Endothelial cell of umbilical vein (primary cell): ENCODE measurements at regions not wholly inside any gene's neighbourhood (a gene's known extent, or its start where the extent isn't known, plus 50 kb on each side); places are given as distances from the start of the nearest gene placed in this dataset.

Experiments used
- BruUV-seq: library from RNA; stranded (reverse); fragments of 400-500 nt; replicated peaks from 2 replicates; lab custom pipeline; 2021; lab: Mats Ljungman, UMichigan
- CTCF ChIA-PET: fragments of 300-600, 350-600 bp; sonication (Branson Sonifier 250); formaldehyde crosslinking; loops from one replicate; lab custom pipeline; 2021; ENCODE audit warnings: antibody characterized with exemption, inconsistent platforms; lab: Charles Lee
- POLR2A ChIA-PET: fragments of 300-600, 350-600 bp; sonication (Branson Sonifier 250); formaldehyde crosslinking; loops from one replicate; lab custom pipeline; 2021; ENCODE audit warnings: antibody characterized with exemption, inconsistent platforms; lab: Charles Lee
- DNase-seq: peaks from one replicate; pipeline ENCODE4 v3.0.0-alpha.2; 2011; ENCODE audit warnings: low read depth, low spot score
- FAIRE-seq: peaks from 2 replicates; lab custom pipeline; 2011; peaks lifted over from hg19 to GRCh38; lab: Jason Lieb, UNC
- H2AFZ ChIP-seq: 2 replicates; pipeline ENCODE4 v1.6.0; 2012; ENCODE audit warnings: low read depth, low read length, control low read depth, inconsistent platforms
- H3K27ac ChIP-seq: 2 replicates; pipeline ENCODE4 v1.5.1; 2011; ENCODE audit warnings: low read depth, mild to moderate bottlenecking, control low read depth, low read length, moderate library complexity; ENCODE audit not compliant: insufficient read depth
- H3K27me3 ChIP-seq, 2 experiments: 2 replicates each; pipeline versions ENCODE4 v1.6.0 to v1.6.1; 2011; ENCODE audit warnings: low read length in 2 of 2, mixed read lengths in 1 of 2; ENCODE audit not compliant: control insufficient read depth in 2 of 2, insufficient read depth in 2 of 2
- H3K36me3 ChIP-seq, 2 experiments: 2 replicates in 1 of 2; 3 replicates in 1 of 2; pipeline ENCODE4 v1.5.1; 2011; ENCODE audit warnings: low read length in 2 of 2, mild to moderate bottlenecking in 1 of 2, moderate library complexity in 1 of 2; ENCODE audit not compliant: control insufficient read depth in 2 of 2, insufficient read depth in 2 of 2; ENCODE audit errors: extremely low read depth in 1 of 2
- H3K4me1 ChIP-seq: 3 replicates; pipeline ENCODE4 v1.5.1; 2011; ENCODE audit warnings: mild to moderate bottlenecking, low read length; ENCODE audit not compliant: control insufficient read depth, insufficient read depth; ENCODE audit errors: extremely low read depth
- H3K4me2 ChIP-seq: 2 replicates; pipeline ENCODE4 v1.6.1; 2011; ENCODE audit warnings: low read length, control low read depth, mixed read lengths; ENCODE audit not compliant: insufficient read depth
- H3K4me3 ChIP-seq, 3 experiments: fragments of 200-600 bp in 1 of 3; sonication (generic), shearing (Covaris generic) in 1 of 3; replicated peaks in 1 of 3; 2 replicates each; pipeline ENCODE4 v1.5.1; 2011 to 2016; ENCODE audit warnings: control low read depth in 3 of 3, low read length in 3 of 3, mild to moderate bottlenecking in 2 of 3, inconsistent platforms in 1 of 3, low read depth in 1 of 3, moderate library complexity in 1 of 3; ENCODE audit not compliant: insufficient read depth in 1 of 3
- H3K79me2 ChIP-seq: 2 replicates; pipeline ENCODE4 v1.6.0; 2012; ENCODE audit warnings: low read length, inconsistent platforms; ENCODE audit not compliant: control insufficient read depth, insufficient read depth
- H3K9ac ChIP-seq: replicated peaks from 2 replicates; pipeline ENCODE3; 2011; ENCODE audit warnings: low read length, control low read depth; ENCODE audit not compliant: insufficient read depth; ENCODE audit errors: extremely low read depth
- H3K9me1 ChIP-seq: replicated peaks from 3 replicates; pipeline ENCODE4 v1.6.0; 2011; ENCODE audit warnings: mild to moderate bottlenecking, low read length; ENCODE audit not compliant: control insufficient read depth, insufficient read depth; ENCODE audit errors: extremely low read depth
- H3K9me3 ChIP-seq: replicated peaks from 2 replicates; pipeline ENCODE4 v1.5.1; 2012; ENCODE audit warnings: low read length, inconsistent platforms; ENCODE audit not compliant: control insufficient read depth, insufficient read depth
- H4K20me1 ChIP-seq: replicated peaks from 2 replicates; pipeline ENCODE3; 2011; ENCODE audit warnings: mild to moderate bottlenecking, low read length; ENCODE audit not compliant: control insufficient read depth, insufficient read depth; ENCODE audit errors: extremely low read depth
- EZH2 ChIP-seq: IDR thresholded peaks from 2 replicates; pipeline ENCODE4 v1.6.1; 2012; ENCODE audit warnings: borderline replicate concordance, low read depth, mild to moderate bottlenecking, moderate library complexity, low read length, inconsistent platforms; ENCODE audit not compliant: severe bottlenecking
- FOS ChIP-seq: IDR thresholded peaks from 2 replicates; pipeline ENCODE4 v1.6.1; 2011; ENCODE audit warnings: mild to moderate bottlenecking, low read length, moderate library complexity, borderline replicate concordance; ENCODE audit not compliant: insufficient read depth
- GATA2 ChIP-seq: IDR thresholded peaks from 2 replicates; pipeline ENCODE4 v1.7.0; 2011; ENCODE audit warnings: low read depth, mild to moderate bottlenecking, moderate library complexity, mixed read lengths, low read length; ENCODE audit not compliant: insufficient read length, insufficient read depth
- JUN ChIP-seq: IDR thresholded peaks from 2 replicates; pipeline ENCODE4 v1.6.1; 2011; ENCODE audit warnings: borderline replicate concordance, low read depth; ENCODE audit not compliant: insufficient read length, insufficient read depth
- MYC ChIP-seq: IDR thresholded peaks from one replicate; pipeline ENCODE4 v1.6.1; 2011; ENCODE audit warnings: mild to moderate bottlenecking, low read depth, low read length
- POLR2A ChIP-seq: IDR thresholded peaks from 2 replicates; pipeline ENCODE4 v1.6.1; 2012; ENCODE audit warnings: low read depth, mild to moderate bottlenecking, control low read depth, low read length
- POLR2AphosphoS5 ChIP-seq: IDR thresholded peaks from 2 replicates; pipeline ENCODE4 v1.6.1; 2012; ENCODE audit warnings: low read depth, mild to moderate bottlenecking, control low read depth, low read length, moderate library complexity; ENCODE audit not compliant: insufficient read depth
- dilution Hi-C: fragments of 300-500 bp; cut with MboI; formaldehyde crosslinking; loops from one replicate; pipeline ENCODE4 v1.15.0; 2019; ENCODE audit warnings: low sequenced_read_pairs; ENCODE audit not compliant: extremely low pct_ligation_motif_present
- intact Hi-C: fragments of 100-400 bp; cut with micrococcal nuclease; formaldehyde crosslinking; loops from one replicate; pipeline ENCODE4 v1.10.0; 2022
- TF ChIP-seq, protein P1 (sequence below), 2 donors: IDR thresholded peaks; 1 replicate in 1 of 2; 2 replicates in 1 of 2; pipeline ENCODE4 v1.5.1; 2011; ENCODE audit warnings: low read length in 2 of 2, mild to moderate bottlenecking in 2 of 2, moderate library complexity in 2 of 2, control low read depth in 1 of 2, inconsistent platforms in 1 of 2, low read depth in 1 of 2; ENCODE audit not compliant: insufficient read depth in 1 of 2; ENCODE audit errors: extremely low read depth in 1 of 2
- TF ChIP-seq, protein P2 (sequence below): IDR thresholded peaks from 2 replicates; pipeline ENCODE4 v1.6.1; 2011; ENCODE audit not compliant: insufficient read depth, insufficient read length

DNA sequence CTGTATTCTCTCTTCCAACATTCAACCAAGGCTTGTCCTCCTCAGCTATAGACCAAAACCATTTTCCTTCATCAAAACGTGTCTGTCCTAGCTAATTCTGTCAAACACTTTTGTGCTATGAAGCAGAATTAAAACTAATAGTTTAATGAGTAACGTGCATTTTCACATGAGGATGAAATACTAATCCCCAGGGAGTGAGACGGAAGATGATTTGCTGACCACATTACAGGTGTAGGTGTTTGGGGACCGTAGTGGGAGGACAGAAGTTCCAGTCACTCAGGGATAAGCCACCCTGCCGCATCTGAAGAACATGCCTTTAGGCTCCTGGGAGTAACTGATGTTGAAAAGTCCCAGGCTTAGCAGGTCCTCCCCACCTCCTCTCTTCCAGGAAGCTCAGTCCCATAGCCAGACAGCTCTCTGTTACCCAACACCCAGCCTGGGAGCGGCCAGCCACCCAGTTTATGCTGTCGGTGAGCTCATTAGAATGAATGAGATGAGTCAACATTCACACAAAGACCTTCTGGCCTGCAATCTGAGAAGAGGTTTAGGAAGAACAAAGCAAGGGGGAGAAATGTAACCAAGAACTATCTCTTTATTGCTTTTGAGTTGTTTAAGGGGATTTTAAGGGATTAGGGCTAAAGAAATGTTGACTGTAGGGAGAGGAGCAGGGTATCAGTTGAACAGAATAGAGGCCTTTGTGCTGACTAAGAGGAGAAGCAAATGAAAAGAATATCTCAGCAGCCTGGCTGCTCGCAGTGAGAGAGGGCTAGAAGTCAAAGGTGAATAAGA lies 122.5 kb downstream of the FOXI3 start:
- FAIRE-seq, result no peak

More for the DNA sequence above, 122.5 kb downstream of the FOXI3 start:
- Histone ChIP-seq H3K4me1 (no peaks in the 10 kb centered on the region), H3K9me1 (no peaks in the 10 kb centered on the region), H3K27me3 (no peaks in the 10 kb centered on the region), H4K20me1 (no peaks in the 10 kb centered on the region), H3K9me3 (no peaks in the 10 kb centered on the region), H3K36me3 (no peaks in the 10 kb centered on the region), H3K4me2 (no peak overlapping the region), H3K4me3 (no peak overlapping the region), H3K9ac (no peak overlapping the region), H3K79me2 (no peaks in the 10 kb centered on the region), H3K27ac (no peak overlapping the region), H2AFZ (no peak overlapping the region)
- intact Hi-C loops (no loop called here), dilution Hi-C loops (no loop called here)
- TF ChIP-seq EZH2, result no peak
- TF ChIP-seq GATA2, result no peak
- no peak for TF ChIP-seq FOS
- TF ChIP-seq MYC, result no peak
- TF ChIP-seq, protein P1, sequence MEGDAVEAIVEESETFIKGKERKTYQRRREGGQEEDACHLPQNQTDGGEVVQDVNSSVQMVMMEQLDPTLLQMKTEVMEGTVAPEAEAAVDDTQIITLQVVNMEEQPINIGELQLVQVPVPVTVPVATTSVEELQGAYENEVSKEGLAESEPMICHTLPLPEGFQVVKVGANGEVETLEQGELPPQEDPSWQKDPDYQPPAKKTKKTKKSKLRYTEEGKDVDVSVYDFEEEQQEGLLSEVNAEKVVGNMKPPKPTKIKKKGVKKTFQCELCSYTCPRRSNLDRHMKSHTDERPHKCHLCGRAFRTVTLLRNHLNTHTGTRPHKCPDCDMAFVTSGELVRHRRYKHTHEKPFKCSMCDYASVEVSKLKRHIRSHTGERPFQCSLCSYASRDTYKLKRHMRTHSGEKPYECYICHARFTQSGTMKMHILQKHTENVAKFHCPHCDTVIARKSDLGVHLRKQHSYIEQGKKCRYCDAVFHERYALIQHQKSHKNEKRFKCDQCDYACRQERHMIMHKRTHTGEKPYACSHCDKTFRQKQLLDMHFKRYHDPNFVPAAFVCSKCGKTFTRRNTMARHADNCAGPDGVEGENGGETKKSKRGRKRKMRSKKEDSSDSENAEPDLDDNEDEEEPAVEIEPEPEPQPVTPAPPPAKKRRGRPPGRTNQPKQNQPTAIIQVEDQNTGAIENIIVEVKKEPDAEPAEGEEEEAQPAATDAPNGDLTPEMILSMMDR (IDR thresholded peaks at IDR 0.05; ENCODE audit: extremely low read depth in 1 of 2, insufficient read depth in 1 of 2, low read depth in 1 of 2, low read length in 2 of 2), result no peak
- no peak for TF ChIP-seq POLR2A
- no peak for TF ChIP-seq POLR2AphosphoS5
- TF ChIP-seq JUN, result no peak
- TF ChIP-seq, protein P2, sequence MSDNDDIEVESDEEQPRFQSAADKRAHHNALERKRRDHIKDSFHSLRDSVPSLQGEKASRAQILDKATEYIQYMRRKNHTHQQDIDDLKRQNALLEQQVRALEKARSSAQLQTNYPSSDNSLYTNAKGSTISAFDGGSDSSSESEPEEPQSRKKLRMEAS, result no peak
- ChIA-PET POLR2A (no interaction called here), CTCF (no interaction called here)
- DNase-seq, result no peak
- no TSS peak for BruUV-seq
